WTC11 (cell line): ENCODE measurements at regions not wholly inside any gene's neighbourhood (a gene's known extent, or its start where the extent isn't known, plus 50 kb on each side); places are given as distances from the start of the nearest gene placed in this dataset.
A peak's percentile ranks its signal among the peaks of the same experiment; 100 is the strongest.

Experiments
- ATAC-seq: fragments of 200-7000 bp; cut with Tn5 transposase; 2 replicates; pipeline ENCODE4 v1.10.0; 2021; ENCODE audit warnings: mild to moderate bottlenecking, moderate library complexity
- CTCF ChIA-PET: fragments of 300-600 bp; sonication (Branson Sonifier 250); formaldehyde crosslinking; loops from one replicate; lab custom pipeline; 2021; ENCODE audit warnings: antibody characterized with exemption; lab: Charles Lee
- POLR2A ChIA-PET: fragments of 350-600 bp; sonication (Branson Sonifier 250); formaldehyde crosslinking; loops from one replicate; lab custom pipeline; 2021; ENCODE audit warnings: antibody characterized with exemption; lab: Charles Lee
- DNase-seq: peaks from one replicate; pipeline ENCODE4 v3.0.0; 2021; ENCODE audit warnings: low spot score
- H3K27ac Mint-ChIP-seq: 2 replicates; pipeline ENCODE4 v1.8.0; 2021; ENCODE audit warnings: mixed read lengths
- H3K27me3 Mint-ChIP-seq: 2 replicates; pipeline ENCODE4 v1.8.0; 2021; ENCODE audit warnings: low read depth, mild to moderate bottlenecking, moderate library complexity, mixed read lengths
- H3K36me3 Mint-ChIP-seq: 2 replicates; pipeline ENCODE4 v1.8.0; 2021; ENCODE audit warnings: mixed read lengths
- H3K4me1 Mint-ChIP-seq: 2 replicates; pipeline ENCODE4 v1.8.0; 2022; ENCODE audit warnings: mixed read lengths
- H3K4me3 Mint-ChIP-seq: 2 replicates; pipeline ENCODE4 v1.8.0; 2021; ENCODE audit warnings: mild to moderate bottlenecking, moderate library complexity, mixed read lengths
- H3K9me3 Mint-ChIP-seq: 2 replicates; pipeline ENCODE4 v1.8.0; 2021; ENCODE audit warnings: mixed read lengths
- ARID4B ChIP-seq: sonication (generic); formaldehyde crosslinking; IDR thresholded peaks from 2 replicates; pipeline ENCODE4 v1.8.0; 2023; ENCODE audit warnings: missing genetic modification reagents, mild to moderate bottlenecking, borderline replicate concordance
- ATF1 ChIP-seq: sonication (generic); formaldehyde crosslinking; IDR thresholded peaks from 2 replicates; pipeline ENCODE4 v1.8.1; 2023; ENCODE audit warnings: mild to moderate bottlenecking, moderate library complexity, missing genetic modification reagents
- ATF2 ChIP-seq: sonication (generic); formaldehyde crosslinking; IDR thresholded peaks from 2 replicates; pipeline ENCODE4 v1.8.1; 2022; ENCODE audit warnings: low read depth, missing genetic modification reagents, borderline replicate concordance
- CBFB ChIP-seq: sonication (generic); formaldehyde crosslinking; IDR thresholded peaks from 2 replicates; pipeline ENCODE4 v1.8.1; 2022; ENCODE audit warnings: mild to moderate bottlenecking, low read depth, missing genetic modification reagents
- E2F1 ChIP-seq: sonication (generic); formaldehyde crosslinking; IDR thresholded peaks from 2 replicates; pipeline ENCODE4 v1.8.0; 2022; ENCODE audit warnings: mild to moderate bottlenecking, missing genetic modification reagents
- E2F4 ChIP-seq: sonication (generic); formaldehyde crosslinking; IDR thresholded peaks from 2 replicates; pipeline ENCODE4 v1.8.1; 2022; ENCODE audit warnings: low read depth, mild to moderate bottlenecking, moderate library complexity, missing genetic modification reagents, borderline replicate concordance
- E2F5 ChIP-seq: sonication (generic); formaldehyde crosslinking; IDR thresholded peaks from 2 replicates; pipeline ENCODE4 v1.8.1; 2022; ENCODE audit warnings: mild to moderate bottlenecking, moderate library complexity, missing genetic modification reagents
- GTF2I ChIP-seq: fragments of 250-450 bp; sonication (Bioruptor Pico); conservative IDR thresholded peaks from 2 replicates; pipeline ENCODE4 v1.4.0; 2021; ENCODE audit warnings: mild to moderate bottlenecking
- HMGA2 ChIP-seq: fragments of 250-450 bp; sonication (Bioruptor Pico); IDR thresholded peaks from 2 replicates; pipeline ENCODE4 v1.4.0; 2021; ENCODE audit warnings: mild to moderate bottlenecking, moderate library complexity
- IRF2 ChIP-seq: sonication (generic); formaldehyde crosslinking; IDR thresholded peaks from 2 replicates; pipeline ENCODE4 v1.8.0; 2022; ENCODE audit warnings: low read depth, missing genetic modification reagents, borderline replicate concordance
- NFE2L1 ChIP-seq: sonication (generic); formaldehyde crosslinking; IDR thresholded peaks from 2 replicates; pipeline ENCODE4 v1.8.1; 2023; ENCODE audit warnings: missing genetic modification reagents
- OVOL2 ChIP-seq: fragments of 250-450 bp; sonication (Bioruptor Pico); IDR thresholded peaks from 2 replicates; pipeline ENCODE4 v1.9.0; 2021; ENCODE audit warnings: mild to moderate bottlenecking, borderline replicate concordance
- PRDM15 ChIP-seq: sonication (generic); formaldehyde crosslinking; IDR thresholded peaks from 2 replicates; pipeline ENCODE4 v1.8.0; 2022; ENCODE audit warnings: missing genetic modification reagents
- SOX15 ChIP-seq: fragments of 250-450 bp; sonication (Bioruptor Pico); IDR thresholded peaks from 2 replicates; pipeline ENCODE4 v1.9.0; 2021; ENCODE audit warnings: mild to moderate bottlenecking
- TP53 ChIP-seq: sonication (generic); formaldehyde crosslinking; IDR thresholded peaks from 2 replicates; pipeline ENCODE4 v1.8.1; 2023; ENCODE audit warnings: mild to moderate bottlenecking, missing genetic modification reagents
- ZNF138 ChIP-seq: sonication (generic); formaldehyde crosslinking; conservative IDR thresholded peaks from 2 replicates; pipeline ENCODE4 v1.8.1; 2022; ENCODE audit warnings: mild to moderate bottlenecking, moderate library complexity, missing genetic modification reagents
- ZNF232 ChIP-seq: sonication (generic); formaldehyde crosslinking; IDR thresholded peaks from 2 replicates; pipeline ENCODE4 v1.8.0; 2022; ENCODE audit warnings: mild to moderate bottlenecking, missing genetic modification reagents
- ZNF512 ChIP-seq: sonication (generic); formaldehyde crosslinking; IDR thresholded peaks from 2 replicates; pipeline ENCODE4 v1.8.1; 2022; ENCODE audit warnings: missing genetic modification reagents, borderline replicate concordance

GRCh38 chr2:146807568-146808168 lies 1037.2 kb upstream of the ACVR2A start:
- H3K36me3 Mint-ChIP-seq, result 0 out of 2 replicates have a peak, but pooled peaks cover 2% of the 10 kb centered on the region
- H3K4me3 Mint-ChIP-seq, result no peak overlapping the region
- no peak overlapping the region for H3K27ac Mint-ChIP-seq
- H3K4me1 Mint-ChIP-seq, result peaks cover 12% of the 10 kb centered on the region
- TF ChIP-seq GTF2I (CRISPR knock-in tag) (no peak), ARID4B (CRISPR knock-in tag) (no peak), CBFB (CRISPR knock-in tag) (no peak), SOX15 (CRISPR knock-in tag) (no peak), E2F5 (CRISPR knock-in tag) (no peak), TP53 (CRISPR knock-in tag) (no peak), HMGA2 (CRISPR knock-in tag) (no peak), ZNF512 (CRISPR knock-in tag) (no peak), ZNF232 (CRISPR knock-in tag) (no peak), ATF1 (CRISPR knock-in tag) (no peak), NFE2L1 (no peak), ATF2 (CRISPR knock-in tag) (no peak), IRF2 (no peak), E2F1 (CRISPR knock-in tag) (no peak), PRDM15 (CRISPR knock-in tag) (no peak), OVOL2 (CRISPR knock-in tag) (no peak), ZNF138 (CRISPR knock-in tag) (no peak), E2F4 (CRISPR knock-in tag) (no peak)
- H3K9me3 Mint-ChIP-seq, result peaks cover 10% of the 10 kb centered on the region
- DNase-seq (peak; percentile 24), ATAC-seq (peak; percentile 93)
- POLR2A ChIA-PET, result no interaction called here
- H3K27me3 Mint-ChIP-seq, result no peaks in the 10 kb centered on the region
- CTCF ChIA-PET, result interaction anchor here (0.6 kb wide), 1 partner anchor 332 kb away, joined by 4 read pairs; no protein-coding TSS in a partner anchor
